ENCODE measurements at regions not wholly inside any gene's neighbourhood (a gene's known extent, or its start where the extent isn't known, plus 50 kb on each side); places are given as distances from the start of the nearest gene placed in this dataset.

DNA sequence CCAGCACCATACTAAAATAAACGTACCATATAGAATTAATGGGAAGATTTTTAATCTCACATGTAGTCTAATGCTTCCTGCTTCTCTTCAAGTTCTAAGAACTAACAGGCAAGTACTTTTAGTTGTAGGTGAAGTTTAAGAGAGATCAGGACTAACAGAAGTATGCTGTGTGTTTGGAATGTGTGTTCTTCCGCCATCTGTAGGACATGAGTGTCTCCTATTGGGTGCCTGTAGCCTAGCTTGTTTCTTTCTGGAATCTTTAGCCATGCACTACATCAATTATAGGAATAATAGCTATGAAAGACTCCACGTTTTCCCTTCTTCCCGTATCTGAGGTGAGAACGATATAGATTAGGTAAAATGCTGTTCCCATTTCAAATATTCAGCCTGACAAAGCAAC lies 140.2 kb upstream of the AHR start:
- no peak for TF ChIP-seq EZH2 (IDR thresholded peaks at IDR 0.05; ENCODE audit: low read length)
- TF ChIP-seq, protein P1, sequence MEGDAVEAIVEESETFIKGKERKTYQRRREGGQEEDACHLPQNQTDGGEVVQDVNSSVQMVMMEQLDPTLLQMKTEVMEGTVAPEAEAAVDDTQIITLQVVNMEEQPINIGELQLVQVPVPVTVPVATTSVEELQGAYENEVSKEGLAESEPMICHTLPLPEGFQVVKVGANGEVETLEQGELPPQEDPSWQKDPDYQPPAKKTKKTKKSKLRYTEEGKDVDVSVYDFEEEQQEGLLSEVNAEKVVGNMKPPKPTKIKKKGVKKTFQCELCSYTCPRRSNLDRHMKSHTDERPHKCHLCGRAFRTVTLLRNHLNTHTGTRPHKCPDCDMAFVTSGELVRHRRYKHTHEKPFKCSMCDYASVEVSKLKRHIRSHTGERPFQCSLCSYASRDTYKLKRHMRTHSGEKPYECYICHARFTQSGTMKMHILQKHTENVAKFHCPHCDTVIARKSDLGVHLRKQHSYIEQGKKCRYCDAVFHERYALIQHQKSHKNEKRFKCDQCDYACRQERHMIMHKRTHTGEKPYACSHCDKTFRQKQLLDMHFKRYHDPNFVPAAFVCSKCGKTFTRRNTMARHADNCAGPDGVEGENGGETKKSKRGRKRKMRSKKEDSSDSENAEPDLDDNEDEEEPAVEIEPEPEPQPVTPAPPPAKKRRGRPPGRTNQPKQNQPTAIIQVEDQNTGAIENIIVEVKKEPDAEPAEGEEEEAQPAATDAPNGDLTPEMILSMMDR (optimal IDR thresholded peaks at IDR 0.05 in 1 of 3, IDR thresholded peaks at IDR 0.05 in 1 of 3, conservative IDR thresholded peaks at IDR 0.05 in 1 of 3; ENCODE audit: extremely low read depth in 1 of 3, insufficient read depth in 2 of 3, low read length in 3 of 3), result peak in 2 of 3 experiments; percentile 16 to 32

Measured in keratinocyte (primary cell).